Vagina (tissue), 2 donors: ENCODE measurements at regions not wholly inside any gene's neighbourhood (a gene's known extent, or its start where the extent isn't known, plus 50 kb on each side); places are given as distances from the start of the nearest gene placed in this dataset.

ENCODE experiments used
- DNase-seq, 2 donors: peaks; one replicate each; pipeline ENCODE4 v3.0.0-alpha.2; 2017; ENCODE audit errors: extremely low spot score in 2 of 2
- H3K27ac ChIP-seq: fragments of 200-600 bp; sonication (generic); one replicate; pipeline ENCODE4 v1.5.1; 2019
- H3K27me3 ChIP-seq: fragments of 200-600 bp; sonication (generic); one replicate; pipeline ENCODE4 v1.5.1; 2019
- H3K36me3 ChIP-seq, 2 donors: fragments of 200-600 bp; sonication (generic); one replicate each; pipeline ENCODE4 v1.5.1; 2017 to 2019
- H3K4me1 ChIP-seq: fragments of 200-600 bp; sonication (generic); one replicate; pipeline ENCODE4 v1.5.1; 2019
- H3K4me3 ChIP-seq, 2 donors: fragments of 200-600 bp; sonication (generic); 1 replicate in 1 of 2; 2 replicates in 1 of 2; pipeline ENCODE4 v1.5.1; 2016 to 2019
- H3K9me3 ChIP-seq: fragments of 200-600 bp; sonication (generic); one replicate; pipeline ENCODE4 v1.5.1; 2019
- POLR2A ChIP-seq, 2 donors: fragments of 450-650 bp; IDR thresholded peaks; one replicate each; pipeline ENCODE4 v1.6.1; 2017; ENCODE audit warnings: antibody characterized with exemption in 2 of 2, mild to moderate bottlenecking in 2 of 2, moderate library complexity in 2 of 2
- POLR2AphosphoS5 ChIP-seq, 2 donors: sonication (generic); formaldehyde crosslinking; IDR thresholded peaks; one replicate each; pipeline ENCODE4 v1.9.0; 2017; ENCODE audit warnings: antibody characterized with exemption in 2 of 2, mild to moderate bottlenecking in 2 of 2, low read depth in 1 of 2; ENCODE audit not compliant: insufficient read depth in 1 of 2
- intact Hi-C: fragments of 100-400 bp; cut with DNase I; formaldehyde crosslinking; loops from one replicate; pipeline ENCODE4 v1.15.1; 2023
- TF ChIP-seq, protein P1 (sequence below), 3 experiments: fragments of 450-650 bp in 2 of 3; fragments of 200-600 bp in 1 of 3; sonication (generic) in 1 of 3; IDR thresholded peaks; one replicate each; pipeline ENCODE4 v1.5.1; 2017 to 2019; ENCODE audit warnings: antibody characterized with exemption in 3 of 3, mild to moderate bottlenecking in 2 of 3, moderate library complexity in 2 of 3

DNA sequence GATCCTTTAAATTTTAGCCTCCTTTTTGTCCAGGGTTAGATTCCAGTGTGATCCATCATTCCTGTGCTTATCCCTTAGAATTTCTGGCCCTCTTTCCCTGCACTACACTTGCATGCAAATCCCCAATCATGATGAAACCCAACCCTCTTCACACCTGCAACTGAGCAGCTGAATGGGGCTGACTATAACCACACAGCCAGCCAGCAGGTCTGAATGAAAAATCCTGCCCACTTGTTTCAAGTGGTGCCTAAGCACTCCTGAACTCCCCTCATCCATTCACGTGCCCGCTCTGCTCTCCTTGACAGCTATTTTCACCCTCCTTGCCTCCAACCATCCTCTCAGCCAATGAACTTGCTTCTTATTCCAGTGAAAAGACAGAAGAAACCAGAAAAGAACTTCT, 80.5 kb upstream of the AFF3 start:
- H3K4me3 ChIP-seq, result no peak overlapping the region

GRCh38 chr2:100218552-100218951, 76.2 kb upstream of the AFF3 start:
- no peaks in the 10 kb centered on the region for H3K36me3 ChIP-seq
- no peaks in the 10 kb centered on the region for H3K9me3 ChIP-seq
- no peak for DNase-seq
- no peaks in the 10 kb centered on the region for H3K27me3 ChIP-seq
- H3K4me1 ChIP-seq, result peaks cover 21% of the 10 kb centered on the region
- no peak overlapping the region for H3K27ac ChIP-seq
- intact Hi-C loops, result no loop called here
- TF ChIP-seq POLR2A (IDR thresholded peaks at IDR 0.05), result no peak
- TF ChIP-seq POLR2AphosphoS5 (IDR thresholded peaks at IDR 0.05; ENCODE audit: insufficient read depth in 1 of 2, low read depth in 1 of 2), result no peak
- TF ChIP-seq, protein P1, sequence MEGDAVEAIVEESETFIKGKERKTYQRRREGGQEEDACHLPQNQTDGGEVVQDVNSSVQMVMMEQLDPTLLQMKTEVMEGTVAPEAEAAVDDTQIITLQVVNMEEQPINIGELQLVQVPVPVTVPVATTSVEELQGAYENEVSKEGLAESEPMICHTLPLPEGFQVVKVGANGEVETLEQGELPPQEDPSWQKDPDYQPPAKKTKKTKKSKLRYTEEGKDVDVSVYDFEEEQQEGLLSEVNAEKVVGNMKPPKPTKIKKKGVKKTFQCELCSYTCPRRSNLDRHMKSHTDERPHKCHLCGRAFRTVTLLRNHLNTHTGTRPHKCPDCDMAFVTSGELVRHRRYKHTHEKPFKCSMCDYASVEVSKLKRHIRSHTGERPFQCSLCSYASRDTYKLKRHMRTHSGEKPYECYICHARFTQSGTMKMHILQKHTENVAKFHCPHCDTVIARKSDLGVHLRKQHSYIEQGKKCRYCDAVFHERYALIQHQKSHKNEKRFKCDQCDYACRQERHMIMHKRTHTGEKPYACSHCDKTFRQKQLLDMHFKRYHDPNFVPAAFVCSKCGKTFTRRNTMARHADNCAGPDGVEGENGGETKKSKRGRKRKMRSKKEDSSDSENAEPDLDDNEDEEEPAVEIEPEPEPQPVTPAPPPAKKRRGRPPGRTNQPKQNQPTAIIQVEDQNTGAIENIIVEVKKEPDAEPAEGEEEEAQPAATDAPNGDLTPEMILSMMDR (IDR thresholded peaks at IDR 0.05), result no peak
- no peak overlapping the region for H3K4me3 ChIP-seq

More for the DNA sequence above, 80.5 kb upstream of the AFF3 start:
- no peaks in the 10 kb centered on the region for H3K9me3 ChIP-seq
- no peaks in the 10 kb centered on the region for H3K36me3 ChIP-seq
- no peaks in the 10 kb centered on the region for H3K4me1 ChIP-seq
- no peak for TF ChIP-seq POLR2AphosphoS5 (IDR thresholded peaks at IDR 0.05; ENCODE audit: insufficient read depth in 1 of 2, low read depth in 1 of 2)
- TF ChIP-seq, protein P1 (IDR thresholded peaks at IDR 0.05), result no peak
- no peak for TF ChIP-seq POLR2A (IDR thresholded peaks at IDR 0.05)
- no peak for DNase-seq
- H3K27ac ChIP-seq, result no peak overlapping the region
- no peaks in the 10 kb centered on the region for H3K27me3 ChIP-seq
- intact Hi-C loops, result no loop called here

- TF ChIP-seq POLR2A (IDR thresholded peaks at IDR 0.05) (no peak), POLR2AphosphoS5 (IDR thresholded peaks at IDR 0.05; ENCODE audit: insufficient read depth in 1 of 2, low read depth in 1 of 2) (no peak)
- TF ChIP-seq, protein P1 (IDR thresholded peaks at IDR 0.05), result no peak
- DNase-seq, result peak in 1 of 2 donors; percentile 67
- Histone ChIP-seq H3K4me1 (peaks cover 28% of the 10 kb centered on the region), H3K9me3 (no peaks in the 10 kb centered on the region), H3K27ac (no peak overlapping the region), H3K36me3 (no peaks in the 10 kb centered on the region), H3K27me3 (no peaks in the 10 kb centered on the region), H3K4me3 (no peak overlapping the region)
- intact Hi-C loops, result no loop called here
Observed at GRCh38 chr2:100217323-100217722, 74.9 kb upstream of the AFF3 start.

DNA sequence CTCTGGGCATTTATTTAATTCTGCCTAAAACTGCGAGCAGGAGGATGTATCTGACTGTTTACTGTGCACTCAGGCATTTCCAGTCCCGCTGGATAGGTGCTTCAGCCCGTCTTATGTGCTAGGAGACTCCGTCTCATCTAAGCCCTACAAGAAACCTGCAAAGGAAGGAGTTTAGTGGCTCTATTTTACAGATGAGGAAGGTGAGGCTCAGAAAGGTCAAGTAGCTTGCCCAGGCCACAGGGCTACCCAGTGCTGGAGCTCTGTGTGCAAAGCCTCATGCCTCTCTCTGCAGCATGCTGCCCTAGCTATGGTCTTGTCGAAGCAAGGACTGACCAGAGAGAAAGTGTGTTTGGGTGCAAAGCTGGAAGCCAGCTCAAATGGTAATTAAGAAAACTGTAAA, 73.6 kb upstream of the AFF3 start:
- H3K27me3 ChIP-seq, result no peaks in the 10 kb centered on the region
- DNase-seq, result peak in 1 of 2 donors; percentile 72
- H3K27ac ChIP-seq, result no peak overlapping the region
- H3K36me3 ChIP-seq, result no peaks in the 10 kb centered on the region
- intact Hi-C loops, result no loop called here
- no peak overlapping the region for H3K4me3 ChIP-seq
- no peak for TF ChIP-seq POLR2AphosphoS5 (IDR thresholded peaks at IDR 0.05; ENCODE audit: insufficient read depth in 1 of 2, low read depth in 1 of 2)
- TF ChIP-seq POLR2A (IDR thresholded peaks at IDR 0.05), result no peak
- TF ChIP-seq, protein P1 (IDR thresholded peaks at IDR 0.05), result no peak
- H3K4me1 ChIP-seq, result peaks cover 28% of the 10 kb centered on the region
- H3K9me3 ChIP-seq, result no peaks in the 10 kb centered on the region

DNA sequence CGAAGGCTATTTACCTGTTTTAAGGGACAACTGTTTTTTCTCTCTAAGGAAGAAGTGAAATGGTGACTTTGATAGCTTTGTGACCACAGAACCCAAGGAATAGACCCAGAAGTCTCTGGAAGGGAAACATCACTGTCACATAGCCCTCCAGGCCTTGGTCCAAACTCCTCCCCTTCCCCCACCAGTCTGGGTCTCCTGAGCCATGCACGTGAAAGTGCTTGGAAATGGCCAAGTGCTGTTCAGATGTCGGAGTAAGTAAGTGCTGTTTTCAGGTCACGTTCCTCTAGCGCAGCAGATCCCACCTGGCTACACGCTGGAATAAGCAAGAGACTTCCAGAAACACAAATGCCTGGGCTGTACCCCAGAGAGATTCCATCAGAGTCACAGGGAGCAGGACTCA, 73.0 kb upstream of the AFF3 start:
- Histone ChIP-seq H3K27me3 (no peaks in the 10 kb centered on the region), H3K27ac (peak overlapping the region; percentile 53), H3K36me3 (no peaks in the 10 kb centered on the region), H3K4me1 (peaks cover 28% of the 10 kb centered on the region), H3K4me3 (no peak overlapping the region), H3K9me3 (no peaks in the 10 kb centered on the region)
- no peak for TF ChIP-seq POLR2AphosphoS5 (IDR thresholded peaks at IDR 0.05; ENCODE audit: insufficient read depth in 1 of 2, low read depth in 1 of 2)
- TF ChIP-seq POLR2A (IDR thresholded peaks at IDR 0.05), result no peak
- TF ChIP-seq, protein P1 (IDR thresholded peaks at IDR 0.05), result no peak
- DNase-seq, result peak in 1 of 2 donors; percentile 81
- intact Hi-C loops, result no loop called here
